ENCODE measurements at regions not wholly inside any gene's neighbourhood (a gene's known extent, or its start where the extent isn't known, plus 50 kb on each side); places are given as distances from the start of the nearest gene placed in this dataset.

DNA sequence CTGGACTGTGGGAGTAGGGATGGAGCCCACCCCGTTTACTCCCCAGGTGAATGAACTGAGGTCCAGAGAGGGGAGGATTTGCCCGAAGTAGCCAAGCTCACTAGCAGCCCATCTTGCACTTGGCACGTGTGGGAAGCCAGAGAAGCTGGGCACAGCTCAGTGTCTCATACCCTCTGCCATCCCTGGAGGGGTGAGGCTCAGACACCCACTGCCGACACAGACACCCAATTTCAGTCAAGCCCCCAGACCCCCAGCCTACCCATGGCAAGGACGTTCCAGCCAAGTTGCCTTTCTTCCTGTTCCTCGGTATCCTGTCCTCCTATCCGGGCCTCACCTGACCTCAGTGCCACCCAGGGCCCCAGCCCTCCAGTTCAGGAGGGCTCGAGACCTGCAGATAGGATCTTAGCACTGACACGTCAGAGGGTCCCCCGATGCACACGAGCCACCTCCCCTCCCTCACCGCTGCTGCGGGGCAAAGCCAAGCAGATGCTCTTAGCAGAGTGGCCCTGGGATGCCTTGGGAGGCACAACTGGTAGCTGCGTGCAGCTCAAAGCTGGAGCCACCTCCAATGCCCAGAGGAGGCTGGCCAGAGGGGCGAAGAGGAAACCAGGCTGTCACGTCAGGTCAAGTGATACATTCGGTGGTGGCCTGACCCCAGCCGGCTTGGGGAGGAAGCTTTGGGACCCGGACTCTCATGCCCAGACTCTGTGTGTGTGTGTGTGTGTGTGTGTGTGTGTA lies 90.4 kb upstream of the TNRC6C start:
- H3K27ac ChIP-seq, result no peak overlapping the region
- TF ChIP-seq ZFX (IDR thresholded peaks at IDR 0.05), result no peak
- TF ChIP-seq, protein P1, sequence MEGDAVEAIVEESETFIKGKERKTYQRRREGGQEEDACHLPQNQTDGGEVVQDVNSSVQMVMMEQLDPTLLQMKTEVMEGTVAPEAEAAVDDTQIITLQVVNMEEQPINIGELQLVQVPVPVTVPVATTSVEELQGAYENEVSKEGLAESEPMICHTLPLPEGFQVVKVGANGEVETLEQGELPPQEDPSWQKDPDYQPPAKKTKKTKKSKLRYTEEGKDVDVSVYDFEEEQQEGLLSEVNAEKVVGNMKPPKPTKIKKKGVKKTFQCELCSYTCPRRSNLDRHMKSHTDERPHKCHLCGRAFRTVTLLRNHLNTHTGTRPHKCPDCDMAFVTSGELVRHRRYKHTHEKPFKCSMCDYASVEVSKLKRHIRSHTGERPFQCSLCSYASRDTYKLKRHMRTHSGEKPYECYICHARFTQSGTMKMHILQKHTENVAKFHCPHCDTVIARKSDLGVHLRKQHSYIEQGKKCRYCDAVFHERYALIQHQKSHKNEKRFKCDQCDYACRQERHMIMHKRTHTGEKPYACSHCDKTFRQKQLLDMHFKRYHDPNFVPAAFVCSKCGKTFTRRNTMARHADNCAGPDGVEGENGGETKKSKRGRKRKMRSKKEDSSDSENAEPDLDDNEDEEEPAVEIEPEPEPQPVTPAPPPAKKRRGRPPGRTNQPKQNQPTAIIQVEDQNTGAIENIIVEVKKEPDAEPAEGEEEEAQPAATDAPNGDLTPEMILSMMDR (conservative IDR thresholded peaks at IDR 0.05), result no peak

DNA sequence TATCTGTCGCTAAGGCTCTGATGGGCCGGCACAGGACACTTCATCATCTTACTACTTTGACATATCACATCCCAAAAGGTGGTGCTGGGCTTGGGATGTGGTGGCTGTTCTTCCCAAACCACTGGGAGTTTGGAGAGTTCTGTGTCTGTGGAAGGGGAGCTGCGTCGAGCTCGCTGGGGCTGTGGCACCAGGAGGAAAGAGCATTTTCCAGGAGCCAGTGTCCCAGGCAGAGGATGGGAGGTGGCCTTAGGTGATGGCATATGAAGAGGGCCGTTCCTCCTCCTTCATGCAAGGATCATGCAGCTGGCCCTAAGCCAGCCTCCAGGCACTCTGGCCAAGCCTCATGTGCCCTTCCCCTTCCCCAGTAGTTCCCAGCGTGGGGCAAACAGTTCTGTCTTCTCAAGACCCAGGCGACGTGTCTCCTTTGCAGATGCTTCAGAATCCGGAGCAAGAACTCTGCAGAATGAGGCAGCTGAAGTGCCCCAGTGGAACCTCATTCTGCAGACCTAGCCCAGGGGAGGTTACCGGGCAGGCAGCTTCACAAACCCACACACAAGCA lies 89.4 kb upstream of the TNRC6C start:
- TF ChIP-seq, protein P1 (conservative IDR thresholded peaks at IDR 0.05), result no peak
- no peak for TF ChIP-seq ZFX (IDR thresholded peaks at IDR 0.05)

DNA sequence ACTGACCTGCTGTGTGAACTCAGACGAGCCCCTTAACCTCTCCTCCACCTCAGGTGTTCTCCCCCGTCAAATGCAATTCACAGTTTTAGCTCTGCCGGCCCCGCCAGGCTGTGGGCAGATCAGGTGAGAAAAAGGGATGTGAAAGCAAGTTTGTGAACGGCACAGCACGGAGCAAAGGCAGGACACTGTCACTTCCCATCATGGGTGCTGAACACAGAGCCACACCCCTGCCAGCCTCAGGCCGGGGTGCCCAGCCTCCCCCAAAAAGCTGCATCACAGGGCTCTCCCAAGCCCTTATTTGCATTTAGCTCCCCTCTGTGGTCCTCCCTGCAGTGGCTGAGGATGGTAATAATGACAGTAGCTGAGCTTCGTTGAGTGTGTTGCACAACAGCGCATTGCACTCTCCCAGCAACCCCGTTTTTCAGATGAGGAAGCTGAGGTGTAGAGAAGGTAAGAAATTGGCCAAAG lies 88.8 kb upstream of the TNRC6C start:
- TF ChIP-seq ZFX (IDR thresholded peaks at IDR 0.05), result no peak
- TF ChIP-seq, protein P1 (conservative IDR thresholded peaks at IDR 0.05), result no peak
- H3K27ac ChIP-seq, result no peak overlapping the region

More for the DNA sequence above, 89.4 kb upstream of the TNRC6C start:
- no peak overlapping the region for H3K27ac ChIP-seq

DNA sequence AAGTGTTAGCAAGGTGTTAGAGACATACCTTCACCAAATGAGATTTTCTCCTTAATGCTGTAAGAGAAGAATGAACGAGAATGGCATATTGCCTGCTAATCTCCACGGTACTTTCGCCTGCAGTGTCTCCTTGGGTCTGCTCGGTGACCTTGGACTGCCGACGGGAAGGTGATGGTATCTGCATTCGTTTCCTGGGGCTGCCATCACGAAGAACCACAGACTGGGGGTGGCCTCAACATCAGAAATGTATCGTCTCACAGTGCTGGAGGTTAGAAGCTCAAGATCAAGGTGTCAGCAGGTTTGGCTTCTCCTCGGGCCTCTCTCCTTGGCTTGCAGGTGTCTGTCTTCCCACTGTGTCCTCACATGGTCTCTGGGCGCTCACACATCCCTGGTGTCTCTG lies 86.3 kb upstream of the TNRC6C start:
- no peak for TF ChIP-seq ZFX (IDR thresholded peaks at IDR 0.05)
- TF ChIP-seq, protein P1 (conservative IDR thresholded peaks at IDR 0.05), result no peak
- H3K27ac ChIP-seq, result no peak overlapping the region

DNA sequence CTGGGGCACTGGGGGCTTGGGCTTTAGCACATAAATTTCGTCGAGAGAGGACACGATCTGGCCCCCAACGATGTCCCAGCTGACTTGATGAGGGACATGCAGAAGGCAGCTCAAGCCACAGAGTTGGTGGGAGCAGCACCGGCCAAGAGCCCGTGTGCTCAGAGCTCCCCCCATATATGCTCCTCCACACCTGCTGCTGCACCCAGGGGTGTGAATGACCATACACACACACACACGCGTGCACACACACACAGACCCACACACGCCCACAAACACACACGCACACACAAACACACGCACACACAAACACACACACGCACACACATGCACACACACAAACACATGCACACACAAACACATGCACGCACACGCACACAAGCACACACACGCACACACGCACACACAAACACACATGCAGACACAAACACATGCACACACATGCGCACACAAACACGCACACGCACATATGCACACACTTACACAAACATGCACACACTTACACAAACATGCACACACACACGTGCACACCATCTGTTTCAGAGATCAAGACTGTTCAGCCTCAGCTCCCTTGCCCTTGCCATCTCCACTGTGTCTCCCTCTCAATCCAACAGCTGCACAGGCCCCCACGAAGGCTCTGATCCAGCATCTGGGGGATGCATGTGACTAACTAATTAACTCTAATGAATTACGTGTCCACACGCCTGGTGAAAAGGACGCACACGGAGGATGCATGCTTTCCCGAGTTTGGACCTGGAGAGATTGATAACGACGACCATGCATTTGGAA lies 85.6 kb upstream of the TNRC6C start:
- TF ChIP-seq, protein P1 (conservative IDR thresholded peaks at IDR 0.05), result no peak
- TF ChIP-seq ZFX (IDR thresholded peaks at IDR 0.05), result no peak
- no peak overlapping the region for H3K27ac ChIP-seq

DNA sequence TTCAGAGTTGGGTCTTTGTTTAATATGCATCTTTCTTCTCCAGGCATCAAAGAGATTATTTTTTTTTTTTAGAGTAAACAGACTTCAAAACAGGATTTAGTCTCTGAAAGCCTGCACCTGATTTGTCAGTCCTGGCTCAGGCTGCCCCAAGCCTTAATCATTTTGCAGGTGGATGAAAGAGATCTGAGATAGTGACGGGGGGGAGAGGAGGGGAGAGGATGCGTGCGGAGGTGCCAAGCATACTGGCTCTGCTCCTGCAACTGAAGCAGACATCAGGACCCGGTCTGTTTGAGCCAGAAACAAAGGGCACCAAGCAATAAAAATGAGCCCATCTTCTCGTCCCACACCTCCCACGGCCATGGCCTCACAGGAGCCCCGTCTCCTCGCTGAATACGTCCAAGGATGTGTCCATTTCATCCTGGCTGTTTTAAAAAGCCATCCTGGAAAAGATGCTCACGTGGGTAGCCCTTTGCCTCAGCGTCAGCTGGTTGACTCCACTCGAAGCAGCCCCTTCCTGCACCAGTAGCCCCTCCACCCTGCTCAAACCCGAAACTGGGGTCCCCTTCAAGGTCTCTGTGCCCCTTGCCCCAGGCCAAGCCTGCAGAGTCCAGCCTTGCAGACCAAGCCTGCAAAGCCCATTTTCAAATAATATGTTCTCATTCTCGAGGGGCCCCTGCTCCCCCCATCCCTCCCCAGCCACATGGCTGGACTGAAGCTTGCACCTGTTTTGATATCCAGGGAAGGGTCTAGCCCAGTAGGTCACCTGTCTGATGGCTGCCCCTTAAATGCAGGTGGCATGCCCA lies 84.8 kb upstream of the TNRC6C start:
- no peak for TF ChIP-seq ZFX (IDR thresholded peaks at IDR 0.05)
- TF ChIP-seq, protein P1 (conservative IDR thresholded peaks at IDR 0.05), result no peak
- no peak overlapping the region for H3K27ac ChIP-seq

Measured in C4-2B (cell line).